H1 (cell line): ENCODE measurements at regions not wholly inside any gene's neighbourhood (a gene's known extent, or its start where the extent isn't known, plus 50 kb on each side); places are given as distances from the start of the nearest gene placed in this dataset.

Source experiments
- CTCF ChIA-PET: fragments of 300-600 bp; sonication (Branson Sonifier 250); formaldehyde crosslinking; loops from one replicate; lab custom pipeline; 2021; ENCODE audit not compliant: partially characterized antibody; lab: Charles Lee
- POLR2A ChIA-PET: fragments of 300-600 bp; sonication (Branson Sonifier 250); formaldehyde crosslinking; loops from one replicate; lab custom pipeline; 2021; ENCODE audit warnings: inconsistent platforms; ENCODE audit not compliant: partially characterized antibody; lab: Charles Lee
- DNase-seq, 2 experiments: peaks; one replicate each; pipeline versions ENCODE4 v3.0.0 to v3.0.0-alpha.2; 2010 to 2022; ENCODE audit warnings: low spot score in 2 of 2, low read depth in 1 of 2, mixed read lengths in 1 of 2
- FAIRE-seq: peaks from 2 replicates; lab custom pipeline; 2011; peaks lifted over from hg19 to GRCh38; lab: Jason Lieb, UNC
- H2AFZ ChIP-seq: 2 replicates; pipeline ENCODE4 v1.8.1; 2012; ENCODE audit warnings: low read length, inconsistent platforms
- H2AK5ac ChIP-seq: 2 replicates; pipeline ENCODE4 v1.6.1; 2013; ENCODE audit warnings: low read depth, low read length
- H2BK120ac ChIP-seq: replicated peaks from 2 replicates; pipeline ENCODE3; 2013; ENCODE audit warnings: low read depth, low read length, inconsistent platforms
- H2BK12ac ChIP-seq: 2 replicates; pipeline ENCODE4 v1.6.1; 2013; ENCODE audit warnings: low read depth, low read length
- H2BK15ac ChIP-seq: 2 replicates; pipeline ENCODE4 v1.6.1; 2013; ENCODE audit warnings: low read length
- H2BK20ac ChIP-seq: 2 replicates; pipeline ENCODE4 v1.6.1; 2013; ENCODE audit warnings: low read length
- H2BK5ac ChIP-seq: 2 replicates; pipeline ENCODE4 v1.6.1; 2013; ENCODE audit warnings: low read depth, low read length
- H3K14ac ChIP-seq: 2 replicates; pipeline ENCODE4 v1.6.1; 2013; ENCODE audit warnings: inconsistent platforms; ENCODE audit not compliant: insufficient read length
- H3K18ac ChIP-seq: 2 replicates; pipeline ENCODE4 v1.6.1; 2013; ENCODE audit warnings: low read length; ENCODE audit errors: extremely low read depth
- H3K23ac ChIP-seq: 2 replicates; pipeline ENCODE4 v1.6.1; 2013; ENCODE audit warnings: inconsistent platforms; ENCODE audit not compliant: insufficient read length
- H3K23me2 ChIP-seq: 2 replicates; pipeline ENCODE4 v1.6.1; 2013; ENCODE audit warnings: low read depth, low read length
- H3K27ac ChIP-seq: 2 replicates; pipeline ENCODE4 v1.6.1; 2011; ENCODE audit warnings: low read depth, low read length, inconsistent platforms
- H3K27me3 ChIP-seq, 4 experiments: replicated peaks in 1 of 4; 1 replicate in 1 of 4; 2 replicates in 3 of 4; pipeline versions ENCODE4 v1.6.1 to v1.8.1; 2011 to 2013; ENCODE audit warnings: low read length in 3 of 4, mild to moderate bottlenecking in 3 of 4, inconsistent platforms in 2 of 4, mixed read lengths in 2 of 4, moderate library complexity in 1 of 4; ENCODE audit not compliant: control insufficient read depth in 3 of 4, insufficient read depth in 3 of 4; ENCODE audit errors: extremely low read depth in 1 of 4
- H3K36me3 ChIP-seq, 4 experiments: 2 replicates each; pipeline versions ENCODE4 v1.6.1 to v1.8.1; 2011 to 2013; ENCODE audit warnings: mild to moderate bottlenecking in 4 of 4, low read length in 3 of 4, moderate library complexity in 2 of 4, control low read depth in 1 of 4, inconsistent platforms in 1 of 4; ENCODE audit not compliant: insufficient read depth in 4 of 4, control insufficient read depth in 2 of 4
- H3K4ac ChIP-seq: replicated peaks from 2 replicates; pipeline ENCODE3; 2013; ENCODE audit warnings: low read length, low read depth, mixed read lengths, inconsistent platforms; ENCODE audit not compliant: insufficient read length
- H3K4me1 ChIP-seq, 4 experiments: replicated peaks in 1 of 4; 1 replicate in 1 of 4; 2 replicates in 3 of 4; pipeline versions ENCODE4 v1.6.1 to v1.8.1; 2011 to 2013; ENCODE audit warnings: low read length in 3 of 4, inconsistent platforms in 2 of 4, mixed read lengths in 1 of 4; ENCODE audit not compliant: insufficient read depth in 4 of 4, control insufficient read depth in 3 of 4
- H3K4me2 ChIP-seq, 2 experiments: 2 replicates each; pipeline versions ENCODE4 v1.6.1 to v1.8.1; 2011 to 2013; ENCODE audit warnings: low read depth in 2 of 2, low read length in 2 of 2, control low read depth in 1 of 2, inconsistent platforms in 1 of 2, mild to moderate bottlenecking in 1 of 2; ENCODE audit not compliant: insufficient read depth in 1 of 2
- H3K4me3 ChIP-seq, 4 experiments: fragments of 200-600, 300-600 bp in 1 of 4; sonication (generic), shearing (Covaris generic), sonication (Bioruptor Twin) in 1 of 4; 2 replicates each; pipeline versions ENCODE4 v1.5.1 to v1.8.1; 2011 to 2016; ENCODE audit warnings: low read length in 4 of 4, low read depth in 3 of 4, control low read depth in 2 of 4, inconsistent platforms in 2 of 4, mild to moderate bottlenecking in 2 of 4, mixed read lengths in 1 of 4, moderate library complexity in 1 of 4; ENCODE audit not compliant: insufficient read depth in 2 of 4; ENCODE audit errors: extremely low read depth in 1 of 4
- H3K56ac ChIP-seq: replicated peaks from 2 replicates; pipeline ENCODE3; 2013; ENCODE audit warnings: low read depth, mild to moderate bottlenecking, mixed read lengths, low read length, inconsistent platforms; ENCODE audit not compliant: insufficient read length
- H3K79me1 ChIP-seq: 2 replicates; pipeline ENCODE4 v1.6.1; 2013; ENCODE audit warnings: low read depth, low read length, control low read depth
- H3K79me2 ChIP-seq, 2 experiments: 2 replicates each; pipeline versions ENCODE4 v1.6.1 to v1.8.1; 2012 to 2013; ENCODE audit warnings: low read length in 2 of 2, mild to moderate bottlenecking in 2 of 2, inconsistent platforms in 1 of 2; ENCODE audit not compliant: insufficient read depth in 2 of 2, control insufficient read depth in 1 of 2
- H3K9ac ChIP-seq, 4 experiments: replicated peaks in 1 of 4; 1 replicate in 1 of 4; 2 replicates in 3 of 4; pipeline versions ENCODE4 v1.6.1 to v1.8.1; 2011 to 2013; ENCODE audit warnings: low read depth in 3 of 4, low read length in 3 of 4, control low read depth in 2 of 4, mild to moderate bottlenecking in 2 of 4, moderate library complexity in 2 of 4, inconsistent platforms in 1 of 4; ENCODE audit errors: extremely low read depth in 1 of 4
- H3K9me3 ChIP-seq, 2 experiments: 2 replicates each; pipeline versions ENCODE4 v1.6.1 to v1.8.1; 2012 to 2013; ENCODE audit warnings: mild to moderate bottlenecking in 2 of 2, moderate library complexity in 2 of 2, control low read depth in 1 of 2, inconsistent platforms in 1 of 2, low read depth in 1 of 2, low read length in 1 of 2, mixed read lengths in 1 of 2; ENCODE audit not compliant: insufficient read depth in 2 of 2
- H4K20me1 ChIP-seq, 2 experiments: replicated peaks in 1 of 2; 2 replicates each; pipeline versions ENCODE3 to v1.8.1; 2011 to 2013; ENCODE audit warnings: inconsistent platforms in 2 of 2, low read length in 2 of 2, mild to moderate bottlenecking in 1 of 2; ENCODE audit not compliant: insufficient read depth in 2 of 2, control insufficient read depth in 1 of 2
- H4K5ac ChIP-seq: 2 replicates; pipeline ENCODE4 v1.6.1; 2013; ENCODE audit warnings: low read length, low read depth, mixed read lengths, inconsistent platforms; ENCODE audit not compliant: insufficient read length
- H4K8ac ChIP-seq: 2 replicates; pipeline ENCODE4 v1.8.0; 2013; ENCODE audit warnings: mild to moderate bottlenecking, moderate library complexity, low read length, inconsistent platforms; ENCODE audit not compliant: insufficient read depth; ENCODE audit errors: extremely low read depth
- H4K91ac ChIP-seq: replicated peaks from 2 replicates; pipeline ENCODE3; 2013; ENCODE audit warnings: low read length, mixed read lengths, inconsistent platforms; ENCODE audit not compliant: insufficient read length
- EP300 ChIP-seq, 2 experiments: IDR thresholded peaks; 1 replicate in 1 of 2; 2 replicates in 1 of 2; pipeline ENCODE4 v1.6.1; 2011 to 2012; ENCODE audit warnings: low read depth in 2 of 2, low read length in 2 of 2, mild to moderate bottlenecking in 2 of 2, borderline replicate concordance in 1 of 2, inconsistent platforms in 1 of 2, moderate library complexity in 1 of 2
- POLR2A ChIP-seq, 2 experiments: IDR thresholded peaks; 1 replicate in 1 of 2; 2 replicates in 1 of 2; pipeline ENCODE4 v1.6.1; 2011; ENCODE audit warnings: low read depth in 2 of 2, low read length in 2 of 2, mild to moderate bottlenecking in 2 of 2; ENCODE audit errors: control extremely low read depth in 1 of 2
- RFX5 ChIP-seq: IDR thresholded peaks from 2 replicates; pipeline ENCODE4 v1.6.1; 2011; ENCODE audit warnings: low read depth, low read length, improper control_type of control experiment, borderline replicate concordance
- WGBS, 2 experiments: shearing (Covaris generic) in 1 of 2; methylation state at CpG; one replicate each; pipeline versions ENCODE4 v1.1.6 to v1.1.7; 2013 to 2015; ENCODE audit warnings: low lambda C conversion rate in 2 of 2, mixed read lengths in 2 of 2, inconsistent platforms in 1 of 2, low coverage in 1 of 2, missing lambda C conversion rate in 1 of 2; ENCODE audit not compliant: insufficient replicate concordance in 2 of 2, insufficient coverage in 1 of 2, insufficient read length in 1 of 2; ENCODE audit errors: extremely low coverage in 1 of 2, missing lambda C conversion rate in 1 of 2; 5-methylcytosine and 5-hydroxymethylcytosine counted together

- Histone ChIP-seq H3K4me3 (no peak overlapping the region), H3K56ac (no peak overlapping the region)
- no peak for TF ChIP-seq POLR2A (IDR thresholded peaks at IDR 0.05; ENCODE audit: control extremely low read depth in 1 of 2, low read depth in 2 of 2, low read length in 2 of 2)
- TF ChIP-seq RFX5: no peak
- no peak for TF ChIP-seq EP300 (IDR thresholded peaks at IDR 0.05; ENCODE audit: borderline replicate concordance in 1 of 2, low read depth in 2 of 2, low read length in 2 of 2)
- TF ChIP-seq, all 59 proteins: peak for 0
- no peak overlapping the region for H2BK15ac ChIP-seq
- H3K4me2 ChIP-seq: no peak overlapping the region
- ChIA-PET CTCF (no interaction called here), POLR2A (no interaction called here)
- no peaks in the 10 kb centered on the region for H3K79me2 ChIP-seq
- H2BK12ac ChIP-seq: no peak overlapping the region
- H3K27me3 ChIP-seq: no peaks in the 10 kb centered on the region; a peak in 1 of 7 replicates
- no peak overlapping the region for H2BK120ac ChIP-seq
- DNase-seq: no peak
- H3K36me3 ChIP-seq: no peaks in the 10 kb centered on the region
- no peak overlapping the region for H3K9ac ChIP-seq
- H4K5ac ChIP-seq: no peak overlapping the region
- no peaks in the 10 kb centered on the region for H4K20me1 ChIP-seq
- no peaks in the 10 kb centered on the region for H3K4me1 ChIP-seq
- 69% methylated on average over 1 of the region's 1 CpG; no CpG with 5 or more reads in 1 of the 2 experiments for WGBS, 2 experiments
- H4K8ac ChIP-seq: no peak overlapping the region
- no peak overlapping the region for H3K27ac ChIP-seq
- no peak overlapping the region for H2BK5ac ChIP-seq
- no peak overlapping the region for H4K91ac ChIP-seq
- no peak overlapping the region for H2AFZ ChIP-seq
- H3K9me3 ChIP-seq: peaks cover 10 to 24% of the 10 kb centered on the region in 2 experiments; a peak in 3 of 4 replicates
- FAIRE-seq: no peak
- H3K14ac ChIP-seq: peak overlapping the region; percentile 20
- H3K18ac ChIP-seq: no peak overlapping the region
- no peak overlapping the region for H3K23ac ChIP-seq
- H3K79me1 ChIP-seq: no peaks in the 10 kb centered on the region
- H3K4ac ChIP-seq: no peak overlapping the region
- H3K23me2 ChIP-seq: no peaks in the 10 kb centered on the region
- no peak overlapping the region for H2AK5ac ChIP-seq
- H2BK20ac ChIP-seq: no peak overlapping the region
Measured at GRCh38 chr7:156184164-156184563, 371.9 kb upstream of the SHH start.
